Spleen (tissue), 11 donors: ENCODE measurements at regions not wholly inside any gene's neighbourhood (a gene's known extent, or its start where the extent isn't known, plus 50 kb on each side); places are given as distances from the start of the nearest gene placed in this dataset.

Experiments used
- DNase-seq: peaks from one replicate; pipeline ENCODE4 v3.0.0-alpha.2; 2020
- H3K27ac ChIP-seq, 8 donors: fragments of 200-600 bp; sonication (generic) in 7 of 8; 1 replicate in 4 of 8; 2 replicates in 4 of 8; pipeline versions ENCODE4 v1.5.0 to v1.8.0; 2016 to 2021; ENCODE audit warnings: inconsistent platforms in 4 of 8, mild to moderate bottlenecking in 4 of 8, moderate library complexity in 1 of 8
- H3K27me3 ChIP-seq, 7 donors: fragments of 200-600 bp; sonication (generic) in 6 of 7; replicated peaks in 1 of 7; 1 replicate in 4 of 7; 2 replicates in 3 of 7; pipeline versions ENCODE4 v1.5.0 to v1.8.0; 2016 to 2021; ENCODE audit warnings: inconsistent platforms in 3 of 7, mild to moderate bottlenecking in 1 of 7
- H3K36me3 ChIP-seq, 6 donors: fragments of 200-600 bp; sonication (generic) in 5 of 6; 1 replicate in 4 of 6; 2 replicates in 2 of 6; pipeline versions ENCODE4 v1.5.0 to v1.8.0; 2016 to 2021; ENCODE audit warnings: inconsistent platforms in 2 of 6
- H3K4me1 ChIP-seq, 6 donors: fragments of 200-600 bp; sonication (generic) in 5 of 6; 1 replicate in 3 of 6; 2 replicates in 3 of 6; pipeline versions ENCODE4 v1.5.0 to v1.8.0; 2016 to 2021; ENCODE audit warnings: inconsistent platforms in 3 of 6
- H3K4me3 ChIP-seq, 8 donors: fragments of 200-600 bp; sonication (generic) in 7 of 8; 1 replicate in 4 of 8; 2 replicates in 4 of 8; pipeline versions ENCODE4 v1.5.0 to v1.8.0; 2016 to 2021; ENCODE audit warnings: inconsistent platforms in 4 of 8, mild to moderate bottlenecking in 4 of 8, moderate library complexity in 2 of 8
- H3K9me3 ChIP-seq, 8 donors: fragments of 200-600 bp; sonication (generic) in 7 of 8; 1 replicate in 4 of 8; 2 replicates in 4 of 8; pipeline versions ENCODE4 v1.5.0 to v1.8.0; 2016 to 2021; ENCODE audit warnings: inconsistent platforms in 4 of 8
- POLR2A ChIP-seq, 3 donors: fragments of 450-650 bp; IDR thresholded peaks; one replicate each; pipeline ENCODE4 v1.5.1; 2017; ENCODE audit warnings: antibody characterized with exemption in 3 of 3, mild to moderate bottlenecking in 1 of 3
- POLR2AphosphoS5 ChIP-seq, 3 donors: sonication (generic); formaldehyde crosslinking; IDR thresholded peaks; one replicate each; pipeline ENCODE4 v1.5.1; 2017; ENCODE audit warnings: antibody characterized with exemption in 3 of 3
- WGBS, 5 donors: extraction: QIAGEN DNeasy Blood & Tissue Kit in 3 of 5; methylation state at CpG; one replicate each; pipeline versions ENCODE4 v1.1.5 to v1.1.7; 2013 to 2018; 5-methylcytosine and 5-hydroxymethylcytosine counted together
- intact Hi-C: fragments of 100-400 bp; cut with DNase I; formaldehyde crosslinking; loops from one replicate; pipeline ENCODE4 v1.15.0; 2023; ENCODE audit warnings: low total_unique reads
- TF ChIP-seq, protein P1 (sequence below), 11 experiments: fragments of 200-600 bp in 7 of 11; fragments of 450-650 bp in 4 of 11; sonication (generic) in 4 of 11; IDR thresholded peaks in 8 of 11; conservative IDR thresholded peaks in 3 of 11; 1 replicate in 7 of 11; 2 replicates in 4 of 11; pipeline versions ENCODE4 v1.4.0 to v1.8.0; 2016 to 2021; ENCODE audit warnings: antibody characterized with exemption in 11 of 11, inconsistent platforms in 4 of 11, mild to moderate bottlenecking in 1 of 11
- donor health status: healthy with polysubstance abuse.
- donor health status: DM: no; HTN: no; CAD: no; lungs with moderate emphysema.
- donor health status: DM: no; HTN: no; CAD: no.
- donor health status: Bipolar disorder and iron deficiency.
- donor health status: healthy.
- donor health status: DM: no; HTN: no; CAD: no.
- donor health status: DM: yes; HTN: yes; CAD: no.

DNA sequence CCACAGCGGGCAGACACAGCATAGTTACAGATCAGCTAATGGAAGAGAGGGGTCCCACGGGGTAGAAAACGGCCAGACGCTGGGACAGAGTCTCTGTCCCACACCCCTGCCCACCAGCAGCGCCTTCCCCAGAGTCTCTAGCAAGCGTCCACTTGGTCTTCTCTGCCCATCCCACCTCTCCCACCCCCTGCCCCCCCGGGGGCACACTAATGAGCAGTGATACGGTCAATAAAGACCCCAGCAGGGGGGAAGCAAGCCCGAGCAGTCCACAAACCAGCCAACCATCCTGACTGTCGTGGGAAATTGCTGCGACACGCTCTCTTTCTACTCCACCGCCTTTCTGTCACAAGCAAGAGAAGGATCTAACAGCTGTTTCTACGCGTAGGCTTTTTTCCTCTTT lies 374.7 kb downstream of the NPHP4 start:
- 56 to 66% (median 60%) methylated on average over 15 of the region's 15 CpGs for WGBS, 5 donors
- H3K9me3 ChIP-seq, result peaks cover 0 to 3% (median 0%) of the 10 kb centered on the region in 8 donors
- no peak overlapping the region for H3K27ac ChIP-seq
- H3K4me1 ChIP-seq, result no peaks in the 10 kb centered on the region
- intact Hi-C loops, result no loop called here
- H3K27me3 ChIP-seq, result peaks cover 0 to 77% (median 5%) of the 10 kb centered on the region in 7 donors
- no peaks in the 10 kb centered on the region for H3K36me3 ChIP-seq
- no peak overlapping the region for H3K4me3 ChIP-seq
- TF ChIP-seq, protein P1, sequence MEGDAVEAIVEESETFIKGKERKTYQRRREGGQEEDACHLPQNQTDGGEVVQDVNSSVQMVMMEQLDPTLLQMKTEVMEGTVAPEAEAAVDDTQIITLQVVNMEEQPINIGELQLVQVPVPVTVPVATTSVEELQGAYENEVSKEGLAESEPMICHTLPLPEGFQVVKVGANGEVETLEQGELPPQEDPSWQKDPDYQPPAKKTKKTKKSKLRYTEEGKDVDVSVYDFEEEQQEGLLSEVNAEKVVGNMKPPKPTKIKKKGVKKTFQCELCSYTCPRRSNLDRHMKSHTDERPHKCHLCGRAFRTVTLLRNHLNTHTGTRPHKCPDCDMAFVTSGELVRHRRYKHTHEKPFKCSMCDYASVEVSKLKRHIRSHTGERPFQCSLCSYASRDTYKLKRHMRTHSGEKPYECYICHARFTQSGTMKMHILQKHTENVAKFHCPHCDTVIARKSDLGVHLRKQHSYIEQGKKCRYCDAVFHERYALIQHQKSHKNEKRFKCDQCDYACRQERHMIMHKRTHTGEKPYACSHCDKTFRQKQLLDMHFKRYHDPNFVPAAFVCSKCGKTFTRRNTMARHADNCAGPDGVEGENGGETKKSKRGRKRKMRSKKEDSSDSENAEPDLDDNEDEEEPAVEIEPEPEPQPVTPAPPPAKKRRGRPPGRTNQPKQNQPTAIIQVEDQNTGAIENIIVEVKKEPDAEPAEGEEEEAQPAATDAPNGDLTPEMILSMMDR (IDR thresholded peaks at IDR 0.05 in 8 of 11, conservative IDR thresholded peaks at IDR 0.05 in 3 of 11), result no peak
- no peak for TF ChIP-seq POLR2A (IDR thresholded peaks at IDR 0.05)
- no peak for TF ChIP-seq POLR2AphosphoS5 (IDR thresholded peaks at IDR 0.05)
- DNase-seq, result no peak

DNA sequence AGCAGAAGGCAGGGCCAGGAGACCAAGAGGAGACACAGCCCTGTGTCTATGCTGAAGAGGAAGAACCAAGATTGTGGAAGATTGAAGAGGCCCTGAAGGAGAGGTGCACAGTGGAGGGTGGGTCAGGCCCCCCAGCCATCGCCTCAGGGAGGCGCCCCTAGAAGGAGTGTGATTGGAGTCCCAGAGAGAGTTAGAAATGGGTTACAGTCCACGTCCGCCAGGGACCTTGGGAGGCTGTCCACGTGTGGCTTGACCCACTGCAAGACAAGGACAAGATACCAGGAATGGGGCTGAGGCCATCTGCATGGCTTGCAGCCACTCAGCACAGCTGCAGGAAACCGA lies 375.1 kb downstream of the NPHP4 start:
- peaks cover 0 to 81% (median 5%) of the 10 kb centered on the region in 7 donors for H3K27me3 ChIP-seq
- H3K9me3 ChIP-seq, result peaks cover 0 to 3% (median 0%) of the 10 kb centered on the region in 8 donors
- TF ChIP-seq, protein P1 (IDR thresholded peaks at IDR 0.05 in 8 of 11, conservative IDR thresholded peaks at IDR 0.05 in 3 of 11), result no peak
- TF ChIP-seq POLR2AphosphoS5 (IDR thresholded peaks at IDR 0.05) (no peak), POLR2A (IDR thresholded peaks at IDR 0.05) (no peak)
- WGBS, 5 donors, result 63 to 75% (median 72%) methylated on average over 6 of the region's 6 CpGs
- no peaks in the 10 kb centered on the region for H3K4me1 ChIP-seq
- DNase-seq, result no peak
- H3K36me3 ChIP-seq, result no peaks in the 10 kb centered on the region
- H3K4me3 ChIP-seq, result no peak overlapping the region
- H3K27ac ChIP-seq, result no peak overlapping the region
- intact Hi-C loops, result no loop called here

DNA sequence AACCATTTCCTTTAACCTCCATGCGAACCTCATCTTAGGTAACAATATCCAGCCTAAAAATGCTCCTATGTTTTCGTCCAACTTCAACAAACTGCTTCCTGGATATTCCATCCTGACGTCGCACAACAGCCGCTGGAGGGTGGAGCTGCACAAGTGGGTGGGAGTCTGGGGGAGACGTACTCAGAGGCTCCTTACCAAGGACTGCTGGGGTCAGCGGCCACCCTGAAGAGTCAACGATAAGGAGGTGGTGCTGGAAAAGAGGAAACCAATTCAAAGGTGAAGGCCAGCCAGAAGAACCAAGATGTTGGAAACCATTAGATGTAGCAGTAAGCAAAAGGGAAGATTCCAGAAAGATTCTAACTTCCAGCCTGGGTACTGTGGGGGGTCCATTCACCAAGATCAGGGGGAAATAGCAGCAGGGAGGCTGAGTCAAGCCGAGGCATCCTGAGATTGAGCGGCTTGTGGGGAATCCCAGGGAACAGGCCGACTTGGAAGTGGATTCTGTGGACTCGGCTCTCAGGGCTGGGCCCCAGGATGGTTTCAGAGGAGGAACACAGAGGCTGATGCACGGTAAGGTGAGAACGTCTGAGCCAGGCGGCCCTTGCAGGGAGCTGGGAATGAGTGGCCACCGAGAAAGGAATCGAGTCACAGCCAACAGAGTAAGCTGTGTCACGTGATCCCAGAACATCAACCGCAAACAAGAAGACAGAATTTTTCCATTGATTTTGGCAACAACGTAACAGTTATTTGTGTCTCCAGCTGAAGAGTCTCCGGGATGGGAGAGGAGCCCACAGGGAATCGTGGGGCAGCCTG lies 375.7 kb downstream of the NPHP4 start:
- DNase-seq, result no peak
- no peak overlapping the region for H3K4me3 ChIP-seq
- intact Hi-C loops, result no loop called here
- no peaks in the 10 kb centered on the region for H3K36me3 ChIP-seq
- TF ChIP-seq POLR2A (IDR thresholded peaks at IDR 0.05) (no peak), POLR2AphosphoS5 (IDR thresholded peaks at IDR 0.05) (no peak)
- TF ChIP-seq, protein P1 (IDR thresholded peaks at IDR 0.05 in 8 of 11, conservative IDR thresholded peaks at IDR 0.05 in 3 of 11), result no peak
- peaks cover 0 to 3% (median 0%) of the 10 kb centered on the region in 8 donors for H3K9me3 ChIP-seq
- no peak overlapping the region for H3K27ac ChIP-seq
- H3K4me1 ChIP-seq, result no peaks in the 10 kb centered on the region
- 76 to 86% (median 82%) methylated on average over 22 of the region's 22 CpGs for WGBS, 5 donors
- H3K27me3 ChIP-seq, result peaks cover 0 to 80% (median 8%) of the 10 kb centered on the region in 7 donors

DNA sequence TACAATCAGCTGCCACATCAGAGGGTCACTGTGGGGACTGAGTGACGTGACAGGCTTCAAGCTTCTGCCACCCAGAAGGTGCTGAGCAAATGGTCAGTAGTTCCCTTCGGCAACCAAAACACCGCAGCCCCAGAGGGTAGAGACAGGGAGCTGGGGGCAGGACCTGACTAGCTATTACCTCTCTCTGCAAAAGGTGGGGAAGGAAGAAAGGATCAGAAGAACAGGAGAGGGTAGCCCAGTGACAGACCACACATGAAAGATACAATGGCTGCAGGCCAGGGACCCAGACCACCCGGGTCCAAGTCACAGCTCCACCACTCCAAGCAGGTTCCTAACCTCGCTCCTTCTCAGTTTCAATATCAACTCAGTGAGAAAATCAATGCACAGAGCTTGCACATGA lies 377.1 kb downstream of the NPHP4 start:
- intact Hi-C loops, result no loop called here
- peaks cover 0 to 74% (median 12%) of the 10 kb centered on the region in 7 donors for H3K27me3 ChIP-seq
- no peak overlapping the region for H3K27ac ChIP-seq
- H3K9me3 ChIP-seq, result peaks cover 0 to 3% (median 0%) of the 10 kb centered on the region in 8 donors
- no peak for DNase-seq
- no peak for TF ChIP-seq POLR2A (IDR thresholded peaks at IDR 0.05)
- TF ChIP-seq POLR2AphosphoS5 (IDR thresholded peaks at IDR 0.05), result no peak
- TF ChIP-seq, protein P1 (IDR thresholded peaks at IDR 0.05 in 8 of 11, conservative IDR thresholded peaks at IDR 0.05 in 3 of 11), result no peak
- no peaks in the 10 kb centered on the region for H3K36me3 ChIP-seq
- H3K4me3 ChIP-seq, result no peak overlapping the region
- H3K4me1 ChIP-seq, result no peaks in the 10 kb centered on the region
- WGBS, 5 donors, result 53 to 65% (median 62%) methylated on average over 5 of the region's 5 CpGs
